Smooth muscle cell (in vitro differentiated cells): ENCODE measurements at regions not wholly inside any gene's neighbourhood (a gene's known extent, or its start where the extent isn't known, plus 50 kb on each side); places are given as distances from the start of the nearest gene placed in this dataset.

Experiments
- DNase-seq: peaks from one replicate; lab custom pipeline; 2025; ENCODE audit not compliant: unreplicated experiment; lab: John Stamatoyannopoulos, UW
- H2AFZ ChIP-seq: fragments of 200-600 bp; sonication (generic); 2 replicates; pipeline ENCODE4 v1.6.0; 2016; ENCODE audit warnings: antibody characterized with exemption, low read depth, mild to moderate bottlenecking
- H3F3A ChIP-seq: fragments of 200-600 bp; sonication (generic); 2 replicates; pipeline ENCODE4 v1.6.0; 2017; ENCODE audit warnings: antibody characterized with exemption, low read depth
- H3K27ac ChIP-seq: fragments of 200-600 bp; sonication (generic); 2 replicates; pipeline ENCODE4 v1.5.1; 2016; ENCODE audit warnings: low read depth, mild to moderate bottlenecking
- H3K27me3 ChIP-seq: fragments of 200-600 bp; sonication (generic); 2 replicates; pipeline ENCODE4 v1.6.1; 2016; ENCODE audit warnings: low read depth, mild to moderate bottlenecking
- H3K36me3 ChIP-seq: fragments of 200-600 bp; sonication (generic); 2 replicates; pipeline ENCODE4 v1.5.1; 2016; ENCODE audit warnings: low read depth
- H3K4me1 ChIP-seq: fragments of 200-600 bp; sonication (generic); 2 replicates; pipeline ENCODE4 v1.5.1; 2016; ENCODE audit warnings: low read depth
- H3K4me2 ChIP-seq: fragments of 200-600 bp; sonication (generic); 2 replicates; pipeline ENCODE4 v1.6.0; 2016; ENCODE audit warnings: mild to moderate bottlenecking
- H3K4me3 ChIP-seq: fragments of 200-600 bp; sonication (generic); 2 replicates; pipeline ENCODE4 v1.5.1; 2016; ENCODE audit warnings: mild to moderate bottlenecking
- H3K79me2 ChIP-seq: fragments of 200-600 bp; sonication (generic); 2 replicates; pipeline ENCODE4 v1.6.0; 2016; ENCODE audit warnings: low read depth, mild to moderate bottlenecking
- H3K9ac ChIP-seq: fragments of 200-600 bp; sonication (generic); 2 replicates; pipeline ENCODE4 v1.6.0; 2016; ENCODE audit warnings: low read depth
- H3K9me3 ChIP-seq: fragments of 200-600 bp; sonication (generic); replicated peaks from 2 replicates; pipeline ENCODE4 v1.5.1; 2016; ENCODE audit warnings: low read depth
- H4K20me1 ChIP-seq: fragments of 200-600 bp; sonication (generic); 2 replicates; pipeline ENCODE4 v1.6.0; 2016; ENCODE audit warnings: low read depth
- WGBS: methylation state at CpG from one replicate; pipeline ENCODE4 v1.1.7; 2016; ENCODE audit warnings: low lambda C conversion rate; 5-methylcytosine and 5-hydroxymethylcytosine counted together
- TF ChIP-seq, protein P1 (sequence below): fragments of 200-600 bp; sonication (generic); IDR thresholded peaks from 2 replicates; pipeline ENCODE4 v1.5.1; 2017; ENCODE audit warnings: borderline replicate concordance, mild to moderate bottlenecking, antibody characterized with exemption; ENCODE audit not compliant: insufficient read depth, poor library complexity, severe bottlenecking

GRCh38 chr1:30305519-30305918 is 417.9 kb downstream of the MATN1 start:
- Histone ChIP-seq H3K4me1 (no peaks in the 10 kb centered on the region), H2AFZ (no peak overlapping the region)

GRCh38 chr1:30305061-30305460 is 418.3 kb downstream of the MATN1 start:
- H3K27ac ChIP-seq = no peak overlapping the region
- no peaks in the 10 kb centered on the region for H3K4me1 ChIP-seq
- no peak overlapping the region for H3K4me2 ChIP-seq
- WGBS = 66% methylated on average over 4 of the region's 4 CpGs
- H2AFZ ChIP-seq = no peak overlapping the region
- H3K36me3 ChIP-seq = no peaks in the 10 kb centered on the region
- TF ChIP-seq, protein P1, sequence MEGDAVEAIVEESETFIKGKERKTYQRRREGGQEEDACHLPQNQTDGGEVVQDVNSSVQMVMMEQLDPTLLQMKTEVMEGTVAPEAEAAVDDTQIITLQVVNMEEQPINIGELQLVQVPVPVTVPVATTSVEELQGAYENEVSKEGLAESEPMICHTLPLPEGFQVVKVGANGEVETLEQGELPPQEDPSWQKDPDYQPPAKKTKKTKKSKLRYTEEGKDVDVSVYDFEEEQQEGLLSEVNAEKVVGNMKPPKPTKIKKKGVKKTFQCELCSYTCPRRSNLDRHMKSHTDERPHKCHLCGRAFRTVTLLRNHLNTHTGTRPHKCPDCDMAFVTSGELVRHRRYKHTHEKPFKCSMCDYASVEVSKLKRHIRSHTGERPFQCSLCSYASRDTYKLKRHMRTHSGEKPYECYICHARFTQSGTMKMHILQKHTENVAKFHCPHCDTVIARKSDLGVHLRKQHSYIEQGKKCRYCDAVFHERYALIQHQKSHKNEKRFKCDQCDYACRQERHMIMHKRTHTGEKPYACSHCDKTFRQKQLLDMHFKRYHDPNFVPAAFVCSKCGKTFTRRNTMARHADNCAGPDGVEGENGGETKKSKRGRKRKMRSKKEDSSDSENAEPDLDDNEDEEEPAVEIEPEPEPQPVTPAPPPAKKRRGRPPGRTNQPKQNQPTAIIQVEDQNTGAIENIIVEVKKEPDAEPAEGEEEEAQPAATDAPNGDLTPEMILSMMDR = no peak
- H3K9me3 ChIP-seq = no peaks in the 10 kb centered on the region
- no peak for DNase-seq
- no peaks in the 10 kb centered on the region for H3F3A ChIP-seq
- H4K20me1 ChIP-seq = no peaks in the 10 kb centered on the region
- H3K4me3 ChIP-seq = no peak overlapping the region
- no peaks in the 10 kb centered on the region for H3K79me2 ChIP-seq
- peaks cover 23% of the 10 kb centered on the region for H3K27me3 ChIP-seq
- H3K9ac ChIP-seq = no peak overlapping the region

More at GRCh38 chr1:30305519-30305918, 417.9 kb downstream of the MATN1 start:
- no peak overlapping the region for H3K27ac ChIP-seq
- no peaks in the 10 kb centered on the region for H3K79me2 ChIP-seq
- peaks cover 23% of the 10 kb centered on the region for H3K27me3 ChIP-seq
- no peak overlapping the region for H3K9ac ChIP-seq
- H3K4me3 ChIP-seq = no peak overlapping the region
- no peak overlapping the region for H3K4me2 ChIP-seq
- no peaks in the 10 kb centered on the region for H3F3A ChIP-seq
- no peaks in the 10 kb centered on the region for H4K20me1 ChIP-seq
- H3K36me3 ChIP-seq = no peaks in the 10 kb centered on the region
- no peaks in the 10 kb centered on the region for H3K9me3 ChIP-seq
- TF ChIP-seq, protein P1 = no peak
- 86% methylated on average over 3 of the region's 3 CpGs for whole genome bisulfite sequencing
- DNase-seq = no peak

- no peaks in the 10 kb centered on the region for H3F3A ChIP-seq
- no peaks in the 10 kb centered on the region for H3K79me2 ChIP-seq
- H3K4me2 ChIP-seq = no peak overlapping the region
- H3K4me3 ChIP-seq = no peak overlapping the region
- no peak overlapping the region for H3K27ac ChIP-seq
- no peaks in the 10 kb centered on the region for H4K20me1 ChIP-seq
- H3K4me1 ChIP-seq = no peaks in the 10 kb centered on the region
- TF ChIP-seq, protein P1 = no peak
- H3K36me3 ChIP-seq = no peaks in the 10 kb centered on the region
- peaks cover 23% of the 10 kb centered on the region for H3K27me3 ChIP-seq
- H3K9me3 ChIP-seq = no peaks in the 10 kb centered on the region
- DNase-seq = no peak
- no peak overlapping the region for H2AFZ ChIP-seq
- H3K9ac ChIP-seq = no peak overlapping the region
These were observed 419.3 kb downstream of the MATN1 start for GRCh38 chr1:30304080-30304479.

DNA sequence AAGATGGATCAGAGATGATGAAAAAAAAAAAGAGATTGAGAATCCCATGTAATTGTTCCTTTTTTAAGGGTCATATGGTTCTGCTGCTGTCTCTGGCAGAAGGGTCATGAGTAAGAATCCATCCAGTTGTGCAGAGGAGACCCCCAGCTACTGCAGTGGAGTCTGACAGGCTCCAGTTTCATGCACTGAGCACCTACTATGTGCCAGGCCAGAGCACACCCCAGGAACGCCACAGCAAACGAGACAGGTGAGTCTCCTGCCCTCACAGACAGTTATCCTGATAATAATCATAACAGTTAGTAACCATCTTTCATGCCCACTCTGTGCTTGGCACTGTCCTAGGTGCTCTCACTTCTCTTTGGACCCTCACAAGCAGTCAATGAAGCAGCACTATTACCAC is 420.0 kb downstream of the MATN1 start:
- Histone ChIP-seq H3K4me2 (no peak overlapping the region), H3K79me2 (no peaks in the 10 kb centered on the region), H3K9me3 (no peaks in the 10 kb centered on the region), H4K20me1 (no peaks in the 10 kb centered on the region), H3K4me3 (no peak overlapping the region), H3K27me3 (peaks cover 18% of the 10 kb centered on the region), H2AFZ (no peak overlapping the region), H3K9ac (no peak overlapping the region), H3K27ac (no peak overlapping the region), H3F3A (no peaks in the 10 kb centered on the region), H3K36me3 (no peaks in the 10 kb centered on the region), H3K4me1 (no peaks in the 10 kb centered on the region)
- TF ChIP-seq, protein P1 = no peak
- WGBS = 96% methylated on average over 2 of the region's 2 CpGs
- no peak for DNase-seq
